ENCODE measurements at regions not wholly inside any gene's neighbourhood (a gene's known extent, or its start where the extent isn't known, plus 50 kb on each side); places are given as distances from the start of the nearest gene placed in this dataset.

DNA sequence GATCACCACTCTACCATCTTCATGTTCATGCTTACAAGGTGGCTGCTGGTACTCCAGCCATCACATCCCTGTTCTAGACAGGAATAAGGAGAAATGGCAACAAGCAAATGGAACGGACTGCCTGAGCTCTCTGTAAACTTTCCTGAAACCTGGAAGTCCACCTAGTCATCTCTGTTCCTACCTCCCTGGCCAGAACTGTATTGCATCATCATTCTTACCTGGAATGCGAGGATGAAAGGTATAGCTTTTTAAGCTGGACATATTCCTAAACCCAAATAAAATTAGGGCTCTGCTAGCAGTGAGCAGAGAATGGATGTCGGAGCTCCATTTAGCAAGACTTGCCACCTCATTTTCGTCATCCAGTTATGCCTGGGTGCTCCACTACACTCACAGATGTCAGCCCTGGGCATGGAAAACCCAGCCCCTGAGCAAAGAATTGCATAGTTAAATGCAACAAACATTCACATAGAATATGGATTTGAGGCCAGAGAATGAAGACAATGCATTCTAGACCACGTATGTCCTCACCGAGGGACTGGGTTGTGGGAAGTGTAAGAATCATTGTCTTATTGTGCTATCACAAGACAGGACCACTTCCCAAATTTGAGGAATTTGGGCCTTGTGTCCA lies 214.3 kb upstream of the CDYL start:
- DNase-seq (no peak), ATAC-seq (no peak)
- Histone ChIP-seq H3K4me1 (ENCODE audit: insufficient read depth, low read length) (no peaks in the 10 kb centered on the region), H3K79me2 (ENCODE audit: low read length) (no peaks in the 10 kb centered on the region), H3K9me3 (ENCODE audit: low read length) (no peaks in the 10 kb centered on the region), H3K36me3 (ENCODE audit: low read depth, low read length) (no peaks in the 10 kb centered on the region), H3K4me3 (ENCODE audit: low read length) (no peak overlapping the region), H3K9ac (ENCODE audit: low read length) (no peak overlapping the region), H3F3A (ENCODE audit: low read length, unreplicated experiment) (no peaks in the 10 kb centered on the region), H3K9me2 (replicated peaks; ENCODE audit: low read length) (no peaks in the 10 kb centered on the region), H3K4me2 (ENCODE audit: low read length) (no peak overlapping the region), H2AFZ (ENCODE audit: low read length) (no peak overlapping the region), H3K27ac (ENCODE audit: low read length) (no peak overlapping the region), H4K20me1 (ENCODE audit: low read length) (no peaks in the 10 kb centered on the region), H3K27me3 (ENCODE audit: low read length) (no peaks in the 10 kb centered on the region)
- CTCF ChIA-PET: no interaction called here
- BruUV-seq (replicated peaks): no TSS peak
- intact Hi-C loops (cut with micrococcal nuclease): no loop called here
- TF ChIP-seq EZH2phosphoT487 (IDR thresholded peaks at IDR 0.05; ENCODE audit: borderline replicate concordance, low read length): no peak
- TF ChIP-seq, protein P1, sequence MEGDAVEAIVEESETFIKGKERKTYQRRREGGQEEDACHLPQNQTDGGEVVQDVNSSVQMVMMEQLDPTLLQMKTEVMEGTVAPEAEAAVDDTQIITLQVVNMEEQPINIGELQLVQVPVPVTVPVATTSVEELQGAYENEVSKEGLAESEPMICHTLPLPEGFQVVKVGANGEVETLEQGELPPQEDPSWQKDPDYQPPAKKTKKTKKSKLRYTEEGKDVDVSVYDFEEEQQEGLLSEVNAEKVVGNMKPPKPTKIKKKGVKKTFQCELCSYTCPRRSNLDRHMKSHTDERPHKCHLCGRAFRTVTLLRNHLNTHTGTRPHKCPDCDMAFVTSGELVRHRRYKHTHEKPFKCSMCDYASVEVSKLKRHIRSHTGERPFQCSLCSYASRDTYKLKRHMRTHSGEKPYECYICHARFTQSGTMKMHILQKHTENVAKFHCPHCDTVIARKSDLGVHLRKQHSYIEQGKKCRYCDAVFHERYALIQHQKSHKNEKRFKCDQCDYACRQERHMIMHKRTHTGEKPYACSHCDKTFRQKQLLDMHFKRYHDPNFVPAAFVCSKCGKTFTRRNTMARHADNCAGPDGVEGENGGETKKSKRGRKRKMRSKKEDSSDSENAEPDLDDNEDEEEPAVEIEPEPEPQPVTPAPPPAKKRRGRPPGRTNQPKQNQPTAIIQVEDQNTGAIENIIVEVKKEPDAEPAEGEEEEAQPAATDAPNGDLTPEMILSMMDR (conservative IDR thresholded peaks at IDR 0.05; ENCODE audit: low read depth, low read length): no peak
- POLR2A ChIA-PET (ENCODE audit: unreplicated experiment): no interaction called here

DNA sequence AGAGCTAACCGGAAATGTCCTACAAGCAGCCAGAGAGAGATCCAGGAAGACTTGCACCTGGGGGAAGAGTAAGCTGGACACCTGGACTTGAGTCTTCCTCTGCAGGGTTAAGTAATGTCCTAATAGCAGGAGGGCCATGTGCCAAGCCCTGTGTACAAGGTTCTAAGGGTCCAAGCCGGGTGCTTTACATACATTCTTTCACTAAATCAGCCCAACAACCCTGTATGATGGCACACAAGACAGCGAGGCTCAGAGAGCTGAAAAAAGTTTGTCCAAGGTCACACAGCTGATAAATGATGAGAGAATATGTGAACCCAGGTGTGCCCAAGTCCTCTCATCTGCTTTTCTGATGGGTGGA lies 215.1 kb upstream of the CDYL start:
- H3K9ac ChIP-seq (ENCODE audit: low read length): no peak overlapping the region
- H4K20me1 ChIP-seq (ENCODE audit: low read length): no peaks in the 10 kb centered on the region
- TF ChIP-seq EZH2 (IDR thresholded peaks at IDR 0.05; ENCODE audit: low read length, unreplicated experiment): no peak
- TF ChIP-seq, protein P1 (conservative IDR thresholded peaks at IDR 0.05; ENCODE audit: low read depth, low read length): no peak
- TF ChIP-seq EZH2phosphoT487 (IDR thresholded peaks at IDR 0.05; ENCODE audit: borderline replicate concordance, low read length): no peak
- H3K4me1 ChIP-seq (ENCODE audit: insufficient read depth, low read length): no peaks in the 10 kb centered on the region
- H3K9me3 ChIP-seq (ENCODE audit: low read length): no peaks in the 10 kb centered on the region
- no peaks in the 10 kb centered on the region for H3K79me2 ChIP-seq (ENCODE audit: low read length)
- no peaks in the 10 kb centered on the region for H3K27me3 ChIP-seq (ENCODE audit: low read length)
- ATAC-seq: no peak
- H3K4me3 ChIP-seq (ENCODE audit: low read length): no peak overlapping the region
- BruUV-seq (replicated peaks): no TSS peak
- CTCF ChIA-PET: no interaction called here
- POLR2A ChIA-PET (ENCODE audit: unreplicated experiment): no interaction called here
- H3F3A ChIP-seq (ENCODE audit: low read length, unreplicated experiment): no peaks in the 10 kb centered on the region
- H3K36me3 ChIP-seq (ENCODE audit: low read depth, low read length): no peaks in the 10 kb centered on the region
- no peak overlapping the region for H3K27ac ChIP-seq (ENCODE audit: low read length)
- H2AFZ ChIP-seq (ENCODE audit: low read length): no peak overlapping the region
- H3K9me2 ChIP-seq (replicated peaks; ENCODE audit: low read length): no peaks in the 10 kb centered on the region
- no peak for DNase-seq
- H3K4me2 ChIP-seq (ENCODE audit: low read length): no peak overlapping the region
- intact Hi-C loops (cut with micrococcal nuclease): no loop called here

DNA sequence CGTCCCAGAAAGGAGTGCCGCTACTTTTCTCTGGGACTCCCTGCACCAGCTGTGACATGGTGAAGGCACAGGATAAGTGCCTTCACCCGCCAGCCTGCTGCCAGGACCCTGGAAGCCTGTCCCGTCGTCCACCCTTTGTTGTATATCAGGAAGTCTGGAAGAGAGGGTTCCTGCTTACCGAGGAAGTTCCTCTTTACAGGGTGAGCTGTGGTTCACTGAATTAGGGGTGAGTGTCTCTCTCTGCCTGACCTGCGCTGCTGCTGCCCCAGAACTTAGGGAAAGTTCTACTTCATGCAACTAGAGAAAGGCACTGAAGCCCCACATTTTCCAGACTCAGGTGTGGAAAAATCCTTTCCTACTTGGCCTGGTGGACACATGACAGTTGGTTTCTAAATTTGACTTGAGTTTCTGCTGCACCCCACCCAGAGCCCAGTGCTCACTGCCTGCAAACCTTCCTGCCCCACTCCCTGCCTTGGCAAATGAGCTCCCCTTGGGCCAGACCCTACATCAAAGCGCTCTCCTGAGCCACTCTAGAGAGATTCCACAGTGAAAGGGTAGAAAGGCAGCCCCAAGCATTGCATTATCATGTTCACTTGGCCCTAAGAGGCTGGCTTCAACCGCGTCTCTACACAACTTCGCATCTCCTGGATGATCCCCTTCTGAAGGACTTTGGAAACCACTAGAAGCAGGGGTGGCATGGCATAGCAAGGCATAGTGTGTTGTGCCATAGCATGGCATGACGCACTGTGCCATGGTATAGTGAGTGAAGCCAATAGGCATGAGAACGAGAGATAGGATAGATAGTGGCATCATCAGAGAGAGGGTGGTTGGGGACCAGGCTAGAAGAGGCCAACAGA lies 215.8 kb upstream of the CDYL start:
- Histone ChIP-seq H3F3A (ENCODE audit: low read length, unreplicated experiment) (no peaks in the 10 kb centered on the region), H3K4me2 (ENCODE audit: low read length) (no peak overlapping the region), H2AFZ (ENCODE audit: low read length) (no peak overlapping the region), H3K4me1 (ENCODE audit: insufficient read depth, low read length) (no peaks in the 10 kb centered on the region), H3K36me3 (ENCODE audit: low read depth, low read length) (no peaks in the 10 kb centered on the region), H3K4me3 (ENCODE audit: low read length) (no peak overlapping the region), H4K20me1 (ENCODE audit: low read length) (no peaks in the 10 kb centered on the region), H3K9ac (ENCODE audit: low read length) (no peak overlapping the region), H3K9me3 (ENCODE audit: low read length) (no peaks in the 10 kb centered on the region), H3K27ac (ENCODE audit: low read length) (no peak overlapping the region), H3K79me2 (ENCODE audit: low read length) (no peaks in the 10 kb centered on the region), H3K27me3 (ENCODE audit: low read length) (no peaks in the 10 kb centered on the region), H3K9me2 (replicated peaks; ENCODE audit: low read length) (no peaks in the 10 kb centered on the region)
- DNase-seq (no peak), ATAC-seq (no peak)
- CTCF ChIA-PET: no interaction called here
- intact Hi-C loops (cut with micrococcal nuclease): no loop called here
- POLR2A ChIA-PET (ENCODE audit: unreplicated experiment): no interaction called here
- no TSS peak for BruUV-seq (replicated peaks)
- TF ChIP-seq, protein P1 (conservative IDR thresholded peaks at IDR 0.05; ENCODE audit: low read depth, low read length): no peak
- TF ChIP-seq EZH2 (IDR thresholded peaks at IDR 0.05; ENCODE audit: low read length, unreplicated experiment): no peak
- TF ChIP-seq EZH2phosphoT487 (IDR thresholded peaks at IDR 0.05; ENCODE audit: borderline replicate concordance, low read length): no peak
